Gastrocnemius medialis (tissue), 4 donors: ENCODE measurements at regions not wholly inside any gene's neighbourhood (a gene's known extent, or its start where the extent isn't known, plus 50 kb on each side); places are given as distances from the start of the nearest gene placed in this dataset.
"Not testable (repeated sequence)": the region's sequence is repeated elsewhere in the genome, so short reads cannot be mapped to it uniquely, and the experiment has no call there.

Experiments
- ATAC-seq, 2 donors: fragments of 150-250 bp; one replicate each; pipeline ENCODE4 v1.9.1; 2016
- DNase-seq, 2 donors: peaks; one replicate each; pipeline ENCODE4 v3.0.0-alpha.2; 2019
- H3K27ac ChIP-seq, 4 donors: fragments of 200-600 bp; sonication (generic); 1 replicate in 1 of 4; 2 replicates in 3 of 4; pipeline ENCODE4 v1.5.1; 2016 to 2018; ENCODE audit warnings: mild to moderate bottlenecking in 2 of 4, moderate library complexity in 1 of 4
- H3K27me3 ChIP-seq, 3 donors: fragments of 200-600 bp; sonication (generic) in 2 of 3; 1 replicate in 1 of 3; 2 replicates in 2 of 3; pipeline versions ENCODE4 v1.5.1 to v1.6.0; 2016 to 2019; ENCODE audit warnings: mild to moderate bottlenecking in 1 of 3, moderate library complexity in 1 of 3
- H3K36me3 ChIP-seq, 2 donors: fragments of 200-600 bp; sonication (generic) in 1 of 2; one replicate each; pipeline ENCODE4 v1.5.1; 2017 to 2018
- H3K4me1 ChIP-seq, 2 donors: fragments of 200-600 bp; sonication (generic) in 1 of 2; one replicate each; pipeline ENCODE4 v1.5.1; 2016 to 2017; ENCODE audit warnings: mild to moderate bottlenecking in 2 of 2
- H3K4me3 ChIP-seq, 4 donors: fragments of 200-600 bp; sonication (generic) in 3 of 4; 1 replicate in 1 of 4; 2 replicates in 3 of 4; pipeline ENCODE4 v1.5.1; 2016 to 2019; ENCODE audit warnings: mild to moderate bottlenecking in 2 of 4
- H3K9me3 ChIP-seq, 3 donors: fragments of 200-600 bp; sonication (generic) in 2 of 3; 1 replicate in 1 of 3; 2 replicates in 2 of 3; pipeline ENCODE4 v1.5.1; 2016 to 2019
- CTCF ChIP-seq, 5 experiments: fragments of 450-650 bp in 3 of 5; fragments of 200-600 bp in 2 of 5; sonication (generic) in 2 of 5; IDR thresholded peaks in 4 of 5; conservative IDR thresholded peaks in 1 of 5; 1 replicate in 4 of 5; 2 replicates in 1 of 5; pipeline ENCODE4 v1.5.1; 2016 to 2019; ENCODE audit warnings: antibody characterized with exemption in 5 of 5, mild to moderate bottlenecking in 3 of 5, moderate library complexity in 3 of 5
- in situ Hi-C, 4 donors: fragments of 200-750 bp; cut with MboI; loops; one replicate each; pipeline versions ENCODE4 v1.15.0 to v1.8.0; 2017; ENCODE audit warnings: low sequenced_read_pairs in 4 of 4
- intact Hi-C: fragments of 100-400 bp; cut with DNase I; formaldehyde crosslinking; loops from one replicate; pipeline ENCODE4 v1.15.1; 2023; ENCODE audit warnings: low total_unique reads

GRCh38 chr5:34188001-34188822 lies 145.2 kb upstream of the C1QTNF3 start:
- ATAC-seq, in situ Hi-C loops, intact Hi-C loops, H3K36me3 ChIP-seq, H3K4me1 ChIP-seq, H3K4me3 ChIP-seq, H3K9me3 ChIP-seq, H3K27ac ChIP-seq, H3K27me3 ChIP-seq: not testable (repeated sequence)
- TF ChIP-seq CTCF (IDR thresholded peaks at IDR 0.05 in 4 of 5, conservative IDR thresholded peaks at IDR 0.05 in 1 of 5) = peak in 3 of 5 experiments; percentile 19 to 56 (median 25)
- DNase-seq = peak in 1 of 2 donors; percentile 28

DNA sequence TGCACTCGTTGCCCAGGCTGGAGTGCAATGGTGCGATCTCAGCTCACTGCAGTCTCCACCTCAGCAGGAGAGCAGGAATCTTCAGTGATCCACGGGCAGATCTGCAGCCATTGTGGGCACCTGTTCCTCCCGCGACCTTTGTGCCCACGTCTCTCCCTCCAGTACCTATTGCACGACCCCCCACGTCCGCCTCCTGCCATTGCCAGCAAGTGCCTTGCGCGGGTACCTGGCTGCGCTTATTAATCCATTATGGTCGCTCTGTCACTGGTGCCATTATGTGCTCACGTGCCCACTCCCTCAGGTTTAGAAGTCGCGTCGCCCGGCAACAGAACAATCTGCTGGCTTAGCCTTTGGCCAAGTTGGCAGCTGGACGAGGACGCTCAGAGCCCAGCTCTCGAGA lies 146.2 kb upstream of the C1QTNF3 start:
- in situ Hi-C loops, intact Hi-C loops, H3K9me3 ChIP-seq: not testable (repeated sequence)

GRCh38 chr5:34189752-34190411 lies 146.9 kb upstream of the C1QTNF3 start:
- H3K9me3 ChIP-seq, H3K4me3 ChIP-seq, intact Hi-C loops, H3K27me3 ChIP-seq, ATAC-seq, H3K36me3 ChIP-seq, H3K27ac ChIP-seq, in situ Hi-C loops, H3K4me1 ChIP-seq: not testable (repeated sequence)
- peak in 1 of 2 donors; percentile 12 for DNase-seq

More for the DNA sequence above, 146.2 kb upstream of the C1QTNF3 start:
- DNase-seq = peak in 1 of 2 donors; percentile 13
- H3K27me3 ChIP-seq, H3K27ac ChIP-seq, H3K36me3 ChIP-seq, H3K4me1 ChIP-seq, ATAC-seq, H3K4me3 ChIP-seq: not testable (repeated sequence)

DNA sequence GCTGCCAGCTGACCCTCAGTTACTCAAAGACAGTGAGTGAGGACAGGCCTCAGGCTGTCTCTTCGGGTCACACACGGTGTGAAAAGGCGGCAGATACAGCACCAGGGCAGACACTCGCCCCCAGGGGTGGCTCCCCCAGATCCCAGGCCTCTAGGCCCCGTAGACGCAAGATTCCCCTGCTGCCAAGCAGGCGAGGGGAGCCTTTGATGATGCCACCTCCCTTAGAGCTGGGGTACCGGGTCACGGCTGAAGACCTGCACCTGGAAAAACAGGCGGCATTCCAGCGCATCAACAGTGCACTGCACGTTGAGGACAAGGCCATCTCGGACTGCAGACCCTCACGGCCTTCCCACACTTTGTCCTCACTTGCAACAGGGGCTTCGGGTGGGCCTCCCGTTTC lies 147.5 kb upstream of the C1QTNF3 start:
- ATAC-seq, in situ Hi-C loops, H3K9me3 ChIP-seq, H3K36me3 ChIP-seq, H3K27ac ChIP-seq, H3K4me1 ChIP-seq, H3K27me3 ChIP-seq, H3K4me3 ChIP-seq, intact Hi-C loops: not testable (repeated sequence)
- peak in 1 of 2 donors; percentile 17 for DNase-seq

GRCh38 chr5:34191279-34191744 lies 148.3 kb upstream of the C1QTNF3 start:
- H3K27me3 ChIP-seq, ATAC-seq, intact Hi-C loops, H3K4me3 ChIP-seq, H3K36me3 ChIP-seq, H3K27ac ChIP-seq, in situ Hi-C loops, H3K9me3 ChIP-seq, H3K4me1 ChIP-seq: not testable (repeated sequence)
- peak in 1 of 2 donors; percentile 19 for DNase-seq

- ATAC-seq, intact Hi-C loops: not testable (repeated sequence)
- DNase-seq = peak in 1 of 2 donors; percentile 12
Observed at GRCh38 chr5:34192064-34192922, 149.3 kb upstream of the C1QTNF3 start.

DNA sequence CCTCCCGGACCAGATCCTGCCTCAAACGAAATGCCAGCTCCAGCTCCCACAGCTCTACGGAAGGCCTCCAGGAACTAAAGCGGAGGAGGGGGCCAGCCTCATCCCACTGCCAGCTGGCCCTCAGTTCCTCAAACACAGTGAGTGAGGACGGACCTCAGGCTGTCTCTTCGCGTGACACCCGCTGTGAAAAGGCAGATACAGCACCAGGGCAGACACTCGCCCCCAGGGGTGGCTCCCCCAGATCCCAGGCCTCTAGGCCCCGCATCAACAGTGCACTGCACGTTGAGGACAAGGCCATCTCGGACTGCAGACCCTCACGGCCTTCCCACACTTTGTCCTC lies 149.9 kb upstream of the C1QTNF3 start:
- not testable (repeated sequence) for DNase-seq

More at GRCh38 chr5:34192064-34192922, 149.3 kb upstream of the C1QTNF3 start:
- H3K9me3 ChIP-seq, H3K27me3 ChIP-seq, H3K36me3 ChIP-seq, H3K4me1 ChIP-seq, H3K27ac ChIP-seq, H3K4me3 ChIP-seq, in situ Hi-C loops: not testable (repeated sequence)

DNA sequence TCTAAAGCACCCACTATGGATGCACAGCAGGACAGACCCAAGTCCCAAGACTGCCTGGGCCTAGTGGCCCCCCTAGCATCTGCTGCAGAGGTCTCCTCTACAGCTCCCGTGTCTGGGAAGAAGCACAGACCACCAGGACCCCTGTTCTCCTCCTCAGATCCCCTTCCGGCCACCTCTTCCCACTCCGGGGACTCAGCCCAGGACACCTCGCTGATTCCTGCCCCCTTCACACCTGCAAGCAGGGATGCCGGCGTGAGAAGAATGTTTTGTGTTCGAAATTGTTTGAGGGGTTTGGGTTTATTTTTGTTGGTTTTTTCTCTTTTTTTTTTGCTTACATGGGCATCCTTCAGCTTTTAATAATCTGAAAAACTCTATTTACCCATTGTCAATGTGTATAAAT lies 150.3 kb upstream of the C1QTNF3 start:
- H3K27me3 ChIP-seq = not testable (repeated sequence)

More for the DNA sequence above, 149.9 kb upstream of the C1QTNF3 start:
- H3K27me3 ChIP-seq, ATAC-seq, H3K9me3 ChIP-seq, H3K27ac ChIP-seq, H3K36me3 ChIP-seq, intact Hi-C loops, H3K4me3 ChIP-seq, in situ Hi-C loops, H3K4me1 ChIP-seq: not testable (repeated sequence)

GRCh38 chr5:34193804-34194203 lies 150.8 kb upstream of the C1QTNF3 start:
- H3K27me3 ChIP-seq, H3K9me3 ChIP-seq, H3K4me3 ChIP-seq, DNase-seq, H3K27ac ChIP-seq, H3K36me3 ChIP-seq, intact Hi-C loops, ATAC-seq, H3K4me1 ChIP-seq, in situ Hi-C loops: not testable (repeated sequence)

More for the DNA sequence above, 150.3 kb upstream of the C1QTNF3 start:
- intact Hi-C loops, H3K36me3 ChIP-seq, H3K27ac ChIP-seq, ATAC-seq, in situ Hi-C loops, DNase-seq, H3K4me1 ChIP-seq, H3K9me3 ChIP-seq, H3K4me3 ChIP-seq: not testable (repeated sequence)

- H3K36me3 ChIP-seq, H3K9me3 ChIP-seq, intact Hi-C loops, H3K27me3 ChIP-seq, in situ Hi-C loops, ATAC-seq, H3K4me3 ChIP-seq, H3K4me1 ChIP-seq, DNase-seq, H3K27ac ChIP-seq: not testable (repeated sequence)
Observed at GRCh38 chr5:34196091-34196490, 153.1 kb upstream of the C1QTNF3 start.
